Osteocyte (in vitro differentiated cells): ENCODE measurements at regions not wholly inside any gene's neighbourhood (a gene's known extent, or its start where the extent isn't known, plus 50 kb on each side); places are given as distances from the start of the nearest gene placed in this dataset.

Experiments
- DNase-seq: peaks from one replicate; pipeline ENCODE4 v3.0.0; 2021; ENCODE audit warnings: mixed read lengths; ENCODE audit not compliant: unreplicated experiment; ENCODE audit errors: extremely low spot score
- H3K27ac Mint-ChIP-seq: one replicate; pipeline ENCODE4 v1.8.0; 2021; ENCODE audit warnings: mild to moderate bottlenecking, mixed read lengths; ENCODE audit not compliant: unreplicated experiment
- H3K27me3 Mint-ChIP-seq: one replicate; pipeline ENCODE4 v1.8.0; 2021; ENCODE audit warnings: mixed read lengths; ENCODE audit not compliant: unreplicated experiment
- H3K36me3 Mint-ChIP-seq: one replicate; pipeline ENCODE4 v1.8.0; 2021; ENCODE audit warnings: mixed read lengths; ENCODE audit not compliant: unreplicated experiment
- H3K4me1 Mint-ChIP-seq: one replicate; pipeline ENCODE4 v1.8.0; 2021; ENCODE audit warnings: mixed read lengths; ENCODE audit not compliant: unreplicated experiment
- H3K4me3 Mint-ChIP-seq: one replicate; pipeline ENCODE4 v1.8.0; 2021; ENCODE audit warnings: mild to moderate bottlenecking, moderate library complexity, mixed read lengths; ENCODE audit not compliant: unreplicated experiment
- H3K9me3 Mint-ChIP-seq: one replicate; pipeline ENCODE4 v1.8.0; 2021; ENCODE audit warnings: mixed read lengths; ENCODE audit not compliant: unreplicated experiment
- CTCF ChIP-seq: fragments of 200-600 bp; sonication (generic); IDR thresholded peaks from 2 replicates; pipeline ENCODE4 v1.5.0; 2021; ENCODE audit warnings: antibody characterized with exemption, mild to moderate bottlenecking, moderate library complexity

- no peak overlapping the region for H3K4me3 Mint-ChIP-seq
- H3K27ac Mint-ChIP-seq = no peak overlapping the region
- peaks cover 8% of the 10 kb centered on the region for H3K9me3 Mint-ChIP-seq
- H3K4me1 Mint-ChIP-seq = peaks cover 35% of the 10 kb centered on the region
- H3K27me3 Mint-ChIP-seq = no peaks in the 10 kb centered on the region
- TF ChIP-seq CTCF = no peak
- peak; percentile 63 for DNase-seq
- H3K36me3 Mint-ChIP-seq = peaks cover 1% of the 10 kb centered on the region
Measured at GRCh38 chr5:174790906-174791305, 66.5 kb downstream of the MSX2 start.

GRCh38 chr5:174789596-174789995 is 65.2 kb downstream of the MSX2 start:
- H3K27ac Mint-ChIP-seq = no peak overlapping the region
- peaks cover 9% of the 10 kb centered on the region for H3K36me3 Mint-ChIP-seq
- H3K27me3 Mint-ChIP-seq = no peaks in the 10 kb centered on the region
- DNase-seq = peak; percentile 38
- TF ChIP-seq CTCF = no peak
- H3K4me1 Mint-ChIP-seq = peaks cover 24% of the 10 kb centered on the region
- no peak overlapping the region for H3K4me3 Mint-ChIP-seq
- peaks cover 18% of the 10 kb centered on the region for H3K9me3 Mint-ChIP-seq

GRCh38 chr5:174785120-174785680 is 60.8 kb downstream of the MSX2 start:
- no peak overlapping the region for H3K27ac Mint-ChIP-seq
- H3K36me3 Mint-ChIP-seq = peaks cover 12% of the 10 kb centered on the region
- no peak for DNase-seq
- H3K27me3 Mint-ChIP-seq = peaks cover 4% of the 10 kb centered on the region
- peaks cover 29% of the 10 kb centered on the region for H3K9me3 Mint-ChIP-seq
- H3K4me3 Mint-ChIP-seq = no peak overlapping the region
- H3K4me1 Mint-ChIP-seq = no peaks in the 10 kb centered on the region
- TF ChIP-seq CTCF = no peak
